Stomach (tissue), 8 donors: ENCODE measurements at regions not wholly inside any gene's neighbourhood (a gene's known extent, or its start where the extent isn't known, plus 50 kb on each side); places are given as distances from the start of the nearest gene placed in this dataset.

Experiments used
- DNase-seq, 2 donors: peaks; one replicate each; pipeline versions ENCODE4 v3.0.0 to v3.0.0-alpha.2; 2013 to 2019
- H3K27ac ChIP-seq, 5 donors: fragments of 200-600 bp in 4 of 5; sonication (generic) in 4 of 5; one replicate each; pipeline ENCODE4 v1.5.1; 2013 to 2019; ENCODE audit warnings: mild to moderate bottlenecking in 1 of 5, moderate library complexity in 1 of 5
- H3K27me3 ChIP-seq, 3 donors: fragments of 200-600 bp; sonication (generic); one replicate each; pipeline ENCODE4 v1.5.1; 2017 to 2019; ENCODE audit warnings: mixed run types in 1 of 3
- H3K36me3 ChIP-seq, 4 donors: fragments of 200-600 bp; sonication (generic); 1 replicate in 3 of 4; 2 replicates in 1 of 4; pipeline ENCODE4 v1.5.1; 2016 to 2019
- H3K4me1 ChIP-seq, 4 donors: fragments of 200-600 bp; sonication (generic); one replicate each; pipeline ENCODE4 v1.5.1; 2016 to 2019
- H3K4me3 ChIP-seq, 4 donors: fragments of 200-600 bp; sonication (generic) in 3 of 4; one replicate each; pipeline ENCODE4 v1.5.1; 2016 to 2019; ENCODE audit warnings: mild to moderate bottlenecking in 1 of 4
- H3K9me3 ChIP-seq, 4 donors: fragments of 200-600 bp; sonication (generic); one replicate each; pipeline ENCODE4 v1.5.1; 2016 to 2019
- CTCF ChIP-seq, 7 experiments: fragments of 450-650 bp in 4 of 7; fragments of 200-600 bp in 3 of 7; sonication (generic) in 3 of 7; IDR thresholded peaks; one replicate each; pipeline ENCODE4 v1.5.1; 2016 to 2019; ENCODE audit warnings: antibody characterized with exemption in 7 of 7, control low read depth in 2 of 7, mild to moderate bottlenecking in 1 of 7
- EP300 ChIP-seq: sonication (generic); formaldehyde crosslinking; IDR thresholded peaks from one replicate; pipeline ENCODE4 v1.6.1; 2017; ENCODE audit warnings: antibody characterized with exemption
- POLR2A ChIP-seq, 4 donors: fragments of 450-650 bp; IDR thresholded peaks; one replicate each; pipeline ENCODE4 v1.6.1; 2016; ENCODE audit warnings: antibody characterized with exemption in 4 of 4, control low read depth in 2 of 4, mild to moderate bottlenecking in 1 of 4, moderate library complexity in 1 of 4
- POLR2AphosphoS5 ChIP-seq, 3 donors: sonication (generic); formaldehyde crosslinking; IDR thresholded peaks; one replicate each; pipeline ENCODE4 v1.6.1; 2016; ENCODE audit warnings: antibody characterized with exemption in 3 of 3
- WGBS, 5 donors: extraction: QIAGEN DNeasy Blood & Tissue Kit in 3 of 5; methylation state at CpG; one replicate each; pipeline versions ENCODE4 v1.1.5 to v1.1.7; 2013 to 2018; 5-methylcytosine and 5-hydroxymethylcytosine counted together
- intact Hi-C: fragments of 100-400 bp; cut with DNase I; formaldehyde crosslinking; loops from one replicate; pipeline ENCODE4 v1.15.1; 2023; ENCODE audit warnings: low total_unique reads
- donor health status: healthy with polysubstance abuse.
- donor health status: Bipolar disorder and iron deficiency.
- donor health status: healthy.

- no peak overlapping the region for H3K27ac ChIP-seq
- intact Hi-C loops: no loop called here
Observed at GRCh38 chr4:63492515-63492914, 916.7 kb downstream of the TECRL start.

GRCh38 chr4:63464393-63464792 is 944.9 kb downstream of the TECRL start:
- no peak overlapping the region for H3K4me3 ChIP-seq
- intact Hi-C loops: no loop called here

More at GRCh38 chr4:63492515-63492914, 916.7 kb downstream of the TECRL start:
- H3K4me1 ChIP-seq: no peaks in the 10 kb centered on the region
- H3K27me3 ChIP-seq: no peaks in the 10 kb centered on the region
- no peak overlapping the region for H3K4me3 ChIP-seq
- peaks cover 0 to 10% (median 0%) of the 10 kb centered on the region in 4 donors for H3K9me3 ChIP-seq
- no peak for DNase-seq
- TF ChIP-seq POLR2AphosphoS5 (IDR thresholded peaks at IDR 0.05) (no peak), POLR2A (IDR thresholded peaks at IDR 0.05) (no peak), CTCF (IDR thresholded peaks at IDR 0.05) (no peak), EP300 (no peak)
- no peaks in the 10 kb centered on the region for H3K36me3 ChIP-seq

GRCh38 chr4:63460075-63460474 is 949.2 kb downstream of the TECRL start:
- H3K4me1 ChIP-seq: no peaks in the 10 kb centered on the region
- H3K36me3 ChIP-seq: no peaks in the 10 kb centered on the region
- H3K27me3 ChIP-seq: no peaks in the 10 kb centered on the region
- DNase-seq: no peak
- 77 to 100% (median 79%) methylated on average over 1 to 2 of the region's 2 CpGs for WGBS, 5 donors
- no peak overlapping the region for H3K27ac ChIP-seq
- intact Hi-C loops: no loop called here
- no peak for TF ChIP-seq EP300
- TF ChIP-seq POLR2A (IDR thresholded peaks at IDR 0.05): no peak
- peaks cover 0 to 8% (median under 1%) of the 10 kb centered on the region in 4 donors for H3K9me3 ChIP-seq
- H3K4me3 ChIP-seq: no peak overlapping the region

More at GRCh38 chr4:63464393-63464792, 944.9 kb downstream of the TECRL start:
- Histone ChIP-seq H3K36me3 (no peaks in the 10 kb centered on the region), H3K9me3 (peaks cover 0 to 8% (median 1%) of the 10 kb centered on the region in 4 donors), H3K4me1 (no peaks in the 10 kb centered on the region), H3K27ac (no peak overlapping the region), H3K27me3 (no peaks in the 10 kb centered on the region)
- TF ChIP-seq CTCF (IDR thresholded peaks at IDR 0.05) (no peak), POLR2A (IDR thresholded peaks at IDR 0.05) (no peak), POLR2AphosphoS5 (IDR thresholded peaks at IDR 0.05) (no peak), EP300 (no peak)
- 67 to 89% (median 78%) methylated on average over 4 of the region's 4 CpGs for WGBS, 5 donors
- DNase-seq: no peak

- no peaks in the 10 kb centered on the region for H3K36me3 ChIP-seq
- no peak overlapping the region for H3K4me3 ChIP-seq
- intact Hi-C loops: no loop called here
- no peaks in the 10 kb centered on the region for H3K27me3 ChIP-seq
- H3K9me3 ChIP-seq: peaks cover 0 to 2% (median 0%) of the 10 kb centered on the region in 4 donors
- no peak for DNase-seq
- WGBS, 5 donors: 38 to 56% (median 43%) methylated on average over 2 of the region's 2 CpGs
- TF ChIP-seq POLR2AphosphoS5 (IDR thresholded peaks at IDR 0.05): no peak
- no peak for TF ChIP-seq CTCF (IDR thresholded peaks at IDR 0.05)
- TF ChIP-seq EP300: no peak
- TF ChIP-seq POLR2A (IDR thresholded peaks at IDR 0.05): no peak
- no peaks in the 10 kb centered on the region for H3K4me1 ChIP-seq
- no peak overlapping the region for H3K27ac ChIP-seq
Observed at GRCh38 chr4:63459329-63459728, 949.9 kb downstream of the TECRL start.

- intact Hi-C loops: no loop called here
- Histone ChIP-seq H3K9me3 (no peaks in the 10 kb centered on the region), H3K36me3 (no peaks in the 10 kb centered on the region), H3K27me3 (no peaks in the 10 kb centered on the region), H3K27ac (no peak overlapping the region), H3K4me3 (no peak overlapping the region), H3K4me1 (no peaks in the 10 kb centered on the region)
- TF ChIP-seq EP300: no peak
- TF ChIP-seq POLR2AphosphoS5 (IDR thresholded peaks at IDR 0.05): no peak
- no peak for TF ChIP-seq CTCF (IDR thresholded peaks at IDR 0.05)
- no peak for TF ChIP-seq POLR2A (IDR thresholded peaks at IDR 0.05)
- no peak for DNase-seq
- 65 to 75% (median 69%) methylated on average over 1 of the region's 1 CpG for WGBS, 5 donors
Observed at GRCh38 chr4:63458010-63458409, 951.2 kb downstream of the TECRL start.
